ENCODE measurements at regions not wholly inside any gene's neighbourhood (a gene's known extent, or its start where the extent isn't known, plus 50 kb on each side); places are given as distances from the start of the nearest gene placed in this dataset.

GRCh38 chr10:125214283-125214570 lies 53.9 kb upstream of the CTBP2 start:
- DNase-seq (ENCODE audit: low spot score): no peak
- TF ChIP-seq CTCF (IDR thresholded peaks at IDR 0.05; ENCODE audit: extremely low read depth, missing control alignments): no peak

- DNase-seq (ENCODE audit: low spot score): no peak
- TF ChIP-seq CTCF (IDR thresholded peaks at IDR 0.05; ENCODE audit: extremely low read depth, missing control alignments): no peak
Observed at GRCh38 chr10:125213541-125214282, 53.3 kb upstream of the CTBP2 start.

- no peak for DNase-seq (ENCODE audit: low spot score)
- TF ChIP-seq CTCF (IDR thresholded peaks at IDR 0.05; ENCODE audit: extremely low read depth, missing control alignments): no peak
Observed at GRCh38 chr10:125212150-125212809, 51.9 kb upstream of the CTBP2 start.

Measured in GM20000 (cell line).